Right kidney (tissue), 1 donor: ENCODE measurements at regions not wholly inside any gene's neighbourhood (a gene's known extent, or its start where the extent isn't known, plus 50 kb on each side); places are given as distances from the start of the nearest gene placed in this dataset.
"Not testable (repeated sequence)": the region's sequence is repeated elsewhere in the genome, so short reads cannot be mapped to it uniquely, and the experiment has no call there.

ENCODE experiments used
- DNase-seq: peaks from one replicate; pipeline ENCODE4 v3.0.0-alpha.2; 2016

GRCh38 chr3:155995525-155996370 lies 124.6 kb upstream of the KCNAB1 start:
- DNase-seq: no peak

GRCh38 chr3:155996882-155997281 lies 123.5 kb upstream of the KCNAB1 start:
- DNase-seq: no peak

DNA sequence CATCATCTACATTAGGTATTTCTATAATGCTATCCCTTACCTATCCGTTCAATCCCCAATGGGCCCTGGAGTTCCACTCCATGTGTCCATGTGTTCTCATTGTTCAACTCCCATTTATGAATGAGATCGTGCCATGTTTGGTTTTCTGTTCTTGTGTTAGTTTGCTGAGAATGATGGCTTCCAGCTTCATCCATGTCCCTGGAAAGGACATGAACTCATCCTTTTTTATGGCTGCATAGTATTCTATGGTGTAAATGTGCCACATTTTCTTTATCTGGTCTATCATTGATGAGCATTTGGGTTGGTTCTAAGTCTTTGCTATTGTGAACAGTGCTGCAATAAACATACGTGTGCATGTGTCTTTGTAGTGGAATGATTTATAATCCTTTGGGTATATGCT lies 122.2 kb upstream of the KCNAB1 start:
- not testable (repeated sequence) for DNase-seq

- DNase-seq: no peak
Measured at GRCh38 chr3:156005736-156006135, 114.6 kb upstream of the KCNAB1 start.

- no peak for DNase-seq
Measured at GRCh38 chr3:156010829-156011228, 109.5 kb upstream of the KCNAB1 start.

- no peak for DNase-seq
Measured at GRCh38 chr3:156014489-156014888, 105.9 kb upstream of the KCNAB1 start.

DNA sequence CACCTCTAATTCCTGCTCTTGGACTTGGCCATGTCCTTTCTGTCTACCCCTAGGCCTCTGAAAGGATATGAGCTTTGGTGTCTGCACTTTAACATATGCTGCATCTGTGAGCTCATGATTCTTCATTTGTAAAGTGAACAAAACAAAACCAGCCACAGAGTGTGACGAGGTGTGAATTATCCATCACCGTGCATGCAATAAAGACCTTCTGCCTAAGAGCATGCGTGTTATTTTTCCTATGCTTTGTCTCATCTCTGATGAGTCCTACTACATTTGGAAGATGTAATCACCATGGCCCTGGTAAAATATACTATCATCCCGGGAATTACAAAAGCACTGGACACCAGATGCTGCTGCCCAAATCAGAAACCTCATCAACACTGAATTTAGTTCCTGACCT lies 103.5 kb upstream of the KCNAB1 start:
- DNase-seq: no peak

DNA sequence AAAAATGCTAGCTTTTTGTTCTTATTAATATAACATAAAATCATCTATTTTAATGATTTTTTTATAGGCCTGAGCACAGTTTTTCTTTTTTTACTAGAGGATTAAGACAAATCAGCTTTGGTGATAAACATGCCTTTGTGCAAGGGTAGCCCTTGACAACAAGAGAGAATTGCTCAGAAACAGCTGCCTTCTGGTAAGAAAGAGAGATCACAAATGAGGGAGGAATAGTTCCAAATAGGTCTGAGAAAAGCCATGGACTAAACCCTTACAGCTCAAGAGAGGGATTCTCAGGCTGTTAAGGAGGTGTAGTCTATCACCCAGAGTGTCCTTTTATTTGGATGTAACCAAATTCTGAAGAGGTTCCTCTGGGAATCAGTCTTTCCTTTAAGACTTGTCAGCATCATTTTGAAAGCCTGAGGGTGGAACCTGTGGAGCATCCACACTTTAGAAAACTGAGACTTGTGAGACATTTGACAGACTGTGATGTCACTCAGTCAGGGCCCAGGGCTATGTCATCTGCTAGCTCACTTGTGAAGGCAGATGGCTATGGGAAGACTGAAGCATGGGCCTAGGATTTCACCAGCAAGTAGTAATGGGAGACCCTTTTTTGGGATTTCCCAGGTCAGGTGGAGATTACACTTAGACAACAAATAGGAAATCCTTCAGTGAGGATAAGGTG lies 102.9 kb upstream of the KCNAB1 start:
- DNase-seq: no peak

DNA sequence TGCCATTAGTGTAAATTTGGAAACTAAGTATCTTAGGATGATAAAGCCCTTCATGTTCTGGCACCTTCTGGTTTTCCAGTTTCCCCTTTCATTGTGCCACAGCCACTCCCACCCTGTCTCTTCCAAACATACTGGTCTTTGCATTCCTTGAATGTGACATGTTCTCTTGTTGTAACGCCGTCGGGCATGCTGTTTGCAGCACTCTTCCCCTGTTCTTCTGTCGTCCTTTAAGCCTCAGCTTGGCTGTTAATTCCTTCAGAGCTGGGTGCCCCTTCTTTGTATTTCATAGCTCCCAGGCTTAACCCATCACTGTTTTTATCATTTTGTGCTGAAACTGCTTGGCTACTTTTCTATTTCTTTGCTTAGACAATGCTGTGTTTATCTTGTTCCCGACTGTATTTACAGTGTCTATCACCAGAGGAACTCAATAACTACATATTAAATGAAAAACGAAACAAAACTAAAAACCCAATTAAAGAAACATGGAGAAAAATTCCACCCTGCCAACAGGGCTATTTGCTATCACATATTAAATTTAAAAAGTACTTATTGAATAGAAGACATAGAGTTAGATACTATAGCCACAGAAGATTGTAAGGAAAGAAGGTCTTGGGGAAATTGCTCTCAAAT lies 95.4 kb upstream of the KCNAB1 start:
- DNase-seq: no peak

DNA sequence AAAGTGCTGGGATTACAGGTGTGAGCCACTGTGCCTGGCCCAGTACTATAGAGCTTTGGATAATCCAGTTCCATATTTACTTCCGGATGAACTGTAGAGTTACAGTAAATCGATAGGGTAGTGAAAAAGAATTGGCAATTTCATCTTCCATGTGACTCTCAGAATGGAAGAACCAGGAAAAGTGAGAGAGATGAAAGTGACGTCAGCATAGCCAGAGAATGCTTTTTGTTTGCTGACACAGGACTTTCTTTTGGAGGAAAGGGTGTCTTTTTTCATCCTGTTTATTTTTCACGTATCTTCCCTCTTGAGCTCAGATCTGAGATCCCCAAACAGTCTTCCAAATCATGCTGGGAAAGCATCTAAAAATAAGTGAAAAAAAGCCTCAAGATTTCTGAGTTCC lies 91.2 kb upstream of the KCNAB1 start:
- no peak for DNase-seq

DNA sequence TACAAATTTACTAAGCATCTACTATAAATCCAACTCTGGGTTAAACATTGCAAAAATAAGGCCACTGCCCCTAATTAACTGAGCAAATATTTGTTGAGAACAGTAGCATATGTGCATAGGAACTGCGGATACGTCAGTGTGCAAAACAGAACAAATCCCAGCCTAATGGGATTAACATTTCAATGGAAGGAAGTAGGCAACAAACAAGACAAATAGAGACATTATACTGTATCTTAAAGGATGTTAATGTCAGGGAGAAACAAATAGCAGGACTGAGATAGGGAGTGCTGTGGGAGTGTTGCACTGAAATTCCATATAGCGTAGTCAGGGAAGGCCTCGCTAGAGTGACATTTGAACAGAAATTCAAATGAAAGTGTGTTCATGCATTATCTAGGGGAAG lies 89.7 kb upstream of the KCNAB1 start:
- no peak for DNase-seq

DNA sequence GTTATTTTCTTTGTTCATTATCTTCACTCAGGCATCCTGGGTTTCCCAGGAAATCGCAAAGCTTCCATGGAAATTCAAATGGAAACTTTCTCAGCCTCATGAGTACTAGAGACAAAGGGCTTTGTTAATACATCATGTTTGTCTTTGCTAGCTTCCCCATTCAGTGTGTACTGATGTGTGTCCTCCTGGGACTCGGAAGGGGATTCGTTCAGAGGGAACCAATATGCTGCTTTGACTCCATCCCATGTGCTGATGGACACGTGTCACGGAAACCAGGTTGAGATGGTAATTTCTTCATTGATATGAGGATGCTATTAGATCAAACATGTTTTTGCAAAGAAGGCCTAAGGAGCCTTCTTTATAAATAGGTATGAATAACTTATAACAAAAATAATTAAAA lies 87.0 kb upstream of the KCNAB1 start:
- no peak for DNase-seq

DNA sequence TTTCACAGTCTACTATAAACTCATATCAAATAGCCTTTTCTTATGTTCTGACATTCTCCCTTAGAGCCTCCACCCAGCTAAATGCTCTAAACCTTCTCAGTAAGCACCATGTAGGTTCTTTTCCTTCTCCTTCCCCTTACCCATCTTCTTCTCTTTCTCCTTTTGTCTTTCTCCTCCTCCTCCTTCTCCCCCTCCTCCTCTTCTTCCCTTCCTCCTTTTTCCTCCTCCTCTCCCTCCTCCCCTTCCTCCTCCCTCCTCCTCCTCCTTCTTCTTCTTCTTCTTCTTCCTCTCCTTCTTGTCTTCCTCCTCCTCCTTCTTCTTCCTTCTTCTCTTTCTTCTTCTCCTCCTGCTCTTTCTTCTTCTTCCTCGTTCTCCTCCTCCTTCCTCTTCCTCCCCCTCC lies 85.2 kb upstream of the KCNAB1 start:
- DNase-seq: no peak

DNA sequence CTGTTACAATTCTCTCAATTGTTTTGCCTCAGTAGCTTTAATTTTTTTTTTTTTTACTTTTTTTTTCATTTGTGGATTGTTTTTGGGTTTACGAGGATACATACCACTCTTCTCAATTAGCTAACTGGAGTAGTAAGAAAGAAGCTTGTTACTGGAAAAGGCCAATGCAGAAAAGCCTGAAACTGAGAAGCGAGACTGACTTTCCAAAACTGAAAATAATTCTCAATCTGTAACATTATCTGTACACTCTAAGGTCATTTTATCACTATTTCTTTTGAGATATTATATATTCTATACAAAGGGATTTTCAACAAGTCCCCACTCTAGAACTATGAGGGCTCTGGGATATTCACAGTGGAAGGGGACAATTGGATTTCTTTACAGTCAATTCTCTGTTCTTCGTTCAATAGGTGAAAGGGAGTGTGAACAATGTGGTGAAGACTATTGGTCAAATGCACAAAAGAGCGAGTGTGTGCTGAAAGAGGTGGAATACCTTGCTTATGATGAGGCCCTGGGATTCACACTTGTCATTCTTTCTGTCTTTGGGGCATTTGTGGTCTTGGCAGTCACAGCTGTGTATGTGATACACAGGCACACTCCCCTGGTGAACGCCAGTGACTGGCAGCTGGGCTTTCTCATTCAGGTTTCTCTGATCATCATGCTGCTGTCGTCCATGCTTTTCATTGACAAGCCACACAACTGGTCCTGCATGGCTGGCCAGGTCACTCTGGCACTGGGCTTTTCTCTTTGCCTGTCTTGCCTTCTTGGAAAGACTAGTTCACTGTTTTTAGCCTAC lies 83.9 kb upstream of the KCNAB1 start:
- no peak for DNase-seq

GRCh38 chr3:156037356-156037755 lies 83.0 kb upstream of the KCNAB1 start:
- DNase-seq: no peak

DNA sequence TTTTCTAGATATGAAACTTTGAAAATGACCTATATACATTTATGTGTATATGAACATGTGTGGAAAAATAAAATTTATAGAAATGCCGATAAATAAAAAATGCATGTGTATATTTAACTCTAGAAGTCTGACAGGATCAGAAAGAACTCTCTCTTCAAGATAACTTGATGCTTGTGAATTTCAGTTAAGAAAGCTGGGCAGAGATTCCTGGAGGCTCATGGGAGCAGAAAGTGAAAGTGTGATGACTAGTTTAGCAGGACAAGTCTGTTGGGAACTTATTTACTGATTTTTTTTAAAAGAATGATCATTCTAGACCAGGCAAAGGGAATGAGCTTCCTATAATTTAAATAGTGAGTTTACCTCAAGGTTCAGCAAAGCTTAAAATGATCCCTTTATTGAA lies 81.5 kb upstream of the KCNAB1 start:
- DNase-seq: no peak

GRCh38 chr3:156040041-156040440 lies 80.3 kb upstream of the KCNAB1 start:
- no peak for DNase-seq

DNA sequence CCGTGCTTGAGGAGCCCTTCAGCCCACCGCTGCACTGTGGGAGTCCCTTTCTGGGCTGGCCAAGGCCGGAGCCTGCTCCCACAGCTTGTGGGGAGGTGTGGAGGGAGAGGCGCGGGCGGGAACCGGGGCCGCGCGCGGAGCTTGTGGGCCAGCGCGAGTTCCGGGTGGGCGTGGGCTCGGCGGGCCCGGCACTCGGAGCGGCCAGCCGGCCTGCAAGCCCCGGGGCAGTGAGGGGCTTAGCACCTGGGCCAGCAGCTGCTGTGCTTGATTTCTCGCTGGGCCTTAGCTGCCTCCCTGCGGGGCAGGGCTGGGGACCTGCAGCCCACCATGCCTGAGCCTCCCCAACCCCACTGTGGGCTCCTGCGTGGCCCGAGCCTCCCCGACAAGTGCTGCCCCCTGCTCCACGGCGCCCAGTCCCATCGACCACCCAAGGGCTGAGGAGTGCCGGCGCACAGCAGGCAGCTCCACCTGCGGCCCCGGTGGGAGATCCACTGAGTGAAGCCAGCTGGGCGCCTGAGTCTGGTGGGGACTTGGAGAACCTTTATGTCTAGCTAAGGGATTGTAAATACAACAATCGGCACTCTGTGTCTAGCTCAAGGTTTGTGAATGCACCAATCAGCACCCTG lies 79.0 kb upstream of the KCNAB1 start:
- not testable (repeated sequence) for DNase-seq

DNA sequence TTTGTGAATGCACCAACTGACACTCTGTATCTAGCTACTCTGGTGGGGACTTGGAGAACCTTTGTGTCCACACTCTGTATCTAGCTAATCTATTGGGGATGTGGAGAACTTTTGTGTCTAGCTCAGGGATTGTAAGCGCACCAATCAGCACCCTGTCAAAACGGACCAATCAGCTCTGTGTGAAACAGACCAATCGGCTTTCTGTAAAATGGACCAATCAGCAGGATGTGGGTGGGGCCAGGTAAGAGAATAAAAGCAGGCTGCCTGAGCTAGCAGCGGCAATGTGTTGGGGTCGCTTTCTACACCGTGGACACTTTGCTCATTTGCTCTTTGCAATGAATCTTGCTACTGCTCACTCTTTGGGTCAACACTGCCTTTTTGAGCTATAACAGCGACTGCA lies 78.5 kb upstream of the KCNAB1 start:
- not testable (repeated sequence) for DNase-seq

- DNase-seq: peak; percentile 7
Measured at GRCh38 chr3:156043832-156044633, 76.3 kb upstream of the KCNAB1 start.

DNA sequence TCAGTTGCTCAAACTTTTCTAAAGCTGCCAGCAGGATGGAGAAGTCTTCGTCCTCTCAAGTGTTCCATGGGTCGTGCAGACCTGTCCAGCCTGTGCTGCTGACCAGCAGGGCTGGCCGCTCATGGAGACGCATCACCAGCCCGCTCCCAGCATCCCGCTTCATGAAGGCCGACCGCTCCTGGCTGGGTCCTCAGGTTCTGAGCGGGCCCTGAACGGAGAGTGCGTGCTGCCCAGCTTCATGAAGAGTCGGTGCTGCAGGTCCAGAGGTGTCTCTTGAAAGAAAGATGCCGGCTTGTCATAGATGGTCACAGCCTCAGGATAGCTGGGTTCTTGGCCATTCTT lies 75.8 kb upstream of the KCNAB1 start:
- DNase-seq: no peak
